ENCODE measurements at regions not wholly inside any gene's neighbourhood (a gene's known extent, or its start where the extent isn't known, plus 50 kb on each side); places are given as distances from the start of the nearest gene placed in this dataset.

DNA sequence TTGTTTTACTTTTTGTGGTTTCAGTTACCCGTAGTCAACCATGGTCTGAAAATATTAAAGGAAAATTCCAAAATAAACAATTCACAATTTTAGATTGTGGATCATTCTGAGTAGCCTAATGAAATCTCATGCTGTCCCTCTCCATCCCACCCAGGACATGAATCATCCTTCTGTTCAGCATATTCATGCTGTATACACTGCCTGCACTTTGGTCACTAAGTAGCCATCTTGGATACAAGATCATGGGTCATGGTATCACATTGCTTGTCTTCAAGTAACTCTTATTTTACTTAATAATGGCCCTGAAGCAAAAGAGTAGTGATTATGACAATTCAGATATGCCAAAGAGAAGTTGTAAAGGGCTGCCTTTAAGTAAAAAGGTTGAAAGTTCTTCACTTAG lies 536.5 kb upstream of the ACO1 start:
- Histone ChIP-seq H4K20me1 (replicated peaks; ENCODE audit: control insufficient read depth, extremely low read depth, insufficient read depth, low read length) (no peaks in the 10 kb centered on the region), H3K4me1 (ENCODE audit: control insufficient read depth, extremely low read depth, insufficient read depth, low read length) (no peaks in the 10 kb centered on the region), H3K27ac (ENCODE audit: insufficient read depth, low read depth, low read length) (no peak overlapping the region), H3K9me3 (replicated peaks; ENCODE audit: control insufficient read depth, insufficient read depth, low read length) (no peaks in the 10 kb centered on the region), H3K27me3 (ENCODE audit: control insufficient read depth in 2 of 2, insufficient read depth in 2 of 2, low read length in 2 of 2) (no peaks in the 10 kb centered on the region), H2AFZ (ENCODE audit: low read depth, low read length) (no peak overlapping the region), H3K9ac (replicated peaks; ENCODE audit: extremely low read depth, insufficient read depth, low read length) (no peak overlapping the region), H3K36me3 (ENCODE audit: control insufficient read depth in 2 of 2, extremely low read depth in 1 of 2, insufficient read depth in 2 of 2, low read length in 2 of 2) (no peaks in the 10 kb centered on the region), H3K9me1 (replicated peaks; ENCODE audit: control insufficient read depth, extremely low read depth, insufficient read depth, low read length) (no peaks in the 10 kb centered on the region), H3K4me3 (replicated peaks in 1 of 3; ENCODE audit: insufficient read depth in 1 of 3, low read depth in 1 of 3, low read length in 3 of 3) (no peak overlapping the region), H3K4me2 (ENCODE audit: insufficient read depth, low read length) (no peak overlapping the region), H3K79me2 (ENCODE audit: control insufficient read depth, insufficient read depth, low read length) (no peaks in the 10 kb centered on the region)
- TF ChIP-seq GATA2 (IDR thresholded peaks at IDR 0.05; ENCODE audit: insufficient read depth, insufficient read length, low read depth, low read length) = no peak
- no peak for TF ChIP-seq POLR2A (IDR thresholded peaks at IDR 0.05; ENCODE audit: low read depth, low read length)
- no peak for TF ChIP-seq CTCF (IDR thresholded peaks at IDR 0.05; ENCODE audit: extremely low read depth in 1 of 2, insufficient read depth in 1 of 2, low read depth in 1 of 2, low read length in 2 of 2)
- TF ChIP-seq, protein P1, sequence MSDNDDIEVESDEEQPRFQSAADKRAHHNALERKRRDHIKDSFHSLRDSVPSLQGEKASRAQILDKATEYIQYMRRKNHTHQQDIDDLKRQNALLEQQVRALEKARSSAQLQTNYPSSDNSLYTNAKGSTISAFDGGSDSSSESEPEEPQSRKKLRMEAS (IDR thresholded peaks at IDR 0.05; ENCODE audit: insufficient read depth, insufficient read length) = no peak
- no peak for TF ChIP-seq MYC (IDR thresholded peaks at IDR 0.05; ENCODE audit: low read depth, low read length)
- TF ChIP-seq POLR2AphosphoS5 (IDR thresholded peaks at IDR 0.05; ENCODE audit: insufficient read depth, low read depth, low read length) = no peak
- TF ChIP-seq FOS (IDR thresholded peaks at IDR 0.05; ENCODE audit: borderline replicate concordance, insufficient read depth, low read length) = no peak
- TF ChIP-seq EZH2 (IDR thresholded peaks at IDR 0.05; ENCODE audit: borderline replicate concordance, low read depth, low read length, severe bottlenecking) = no peak
- no peak for TF ChIP-seq JUN (IDR thresholded peaks at IDR 0.05; ENCODE audit: borderline replicate concordance, insufficient read depth, insufficient read length, low read depth)
- DNase-seq (ENCODE audit: low read depth, low spot score) = no peak
- FAIRE-seq = no peak
- POLR2A ChIA-PET = no interaction called here
- intact Hi-C loops (cut with micrococcal nuclease) (no loop called here), dilution Hi-C loops (cut with MboI; ENCODE audit: extremely low pct_ligation_motif_present, low sequenced_read_pairs) (no loop called here)
- no TSS peak for BruUV-seq (replicated peaks)
- CTCF ChIA-PET = no interaction called here
